KMS-11 (cell line): ENCODE measurements at regions not wholly inside any gene's neighbourhood (a gene's known extent, or its start where the extent isn't known, plus 50 kb on each side); places are given as distances from the start of the nearest gene placed in this dataset.

Source experiments
- H2AFZ ChIP-seq: fragments of 200-600 bp; sonication (generic); 2 replicates; pipeline ENCODE4 v1.6.1; 2016; ENCODE audit warnings: antibody characterized with exemption, mixed run types, low read depth
- H3K27ac ChIP-seq: fragments of 200-600 bp; sonication (generic); 2 replicates; pipeline ENCODE4 v1.6.1; 2016; ENCODE audit warnings: mild to moderate bottlenecking, mixed run types
- H3K27me3 ChIP-seq: fragments of 200-600 bp; sonication (generic); 2 replicates; pipeline ENCODE4 v1.6.1; 2017; ENCODE audit warnings: mild to moderate bottlenecking, low read depth, mixed run types, moderate library complexity; ENCODE audit not compliant: insufficient read depth
- H3K36me3 ChIP-seq: fragments of 200-600 bp; sonication (generic); 2 replicates; pipeline ENCODE4 v1.6.1; 2017; ENCODE audit warnings: mild to moderate bottlenecking, mixed run types; ENCODE audit not compliant: insufficient read depth
- H3K4me1 ChIP-seq: fragments of 200-600 bp; sonication (generic); 2 replicates; pipeline ENCODE4 v1.6.1; 2016; ENCODE audit warnings: mild to moderate bottlenecking, low read depth, mixed run types; ENCODE audit not compliant: poor library complexity, severe bottlenecking
- H3K4me2 ChIP-seq: fragments of 200-600 bp; sonication (generic); 2 replicates; pipeline ENCODE4 v1.7.0; 2016; ENCODE audit warnings: mild to moderate bottlenecking, mixed run types
- H3K4me3 ChIP-seq: fragments of 200-600 bp; sonication (generic); IDR thresholded peaks from 2 replicates; pipeline ENCODE4 v1.6.1; 2017; ENCODE audit warnings: low read depth, low read length, mixed read lengths; ENCODE audit not compliant: insufficient read depth
- H3K79me2 ChIP-seq: fragments of 200-600 bp; sonication (generic); 2 replicates; pipeline ENCODE4 v1.6.1; 2016; ENCODE audit warnings: low read depth, mixed run types; ENCODE audit not compliant: insufficient read depth
- H3K9ac ChIP-seq: fragments of 200-600 bp; sonication (generic); 2 replicates; pipeline ENCODE4 v1.6.1; 2016; ENCODE audit warnings: mild to moderate bottlenecking, mixed run types
- H4K20me1 ChIP-seq: fragments of 200-600 bp; sonication (generic); 2 replicates; pipeline ENCODE4 v1.6.1; 2016; ENCODE audit warnings: mild to moderate bottlenecking, mixed run types; ENCODE audit not compliant: insufficient read depth
- TF ChIP-seq, protein P1 (sequence below): fragments of 200-600 bp; sonication (generic); conservative IDR thresholded peaks from 2 replicates; pipeline ENCODE4 v1.6.1; 2017; ENCODE audit warnings: low read depth, mild to moderate bottlenecking, antibody characterized with exemption, low read length, moderate library complexity, mixed read lengths

DNA sequence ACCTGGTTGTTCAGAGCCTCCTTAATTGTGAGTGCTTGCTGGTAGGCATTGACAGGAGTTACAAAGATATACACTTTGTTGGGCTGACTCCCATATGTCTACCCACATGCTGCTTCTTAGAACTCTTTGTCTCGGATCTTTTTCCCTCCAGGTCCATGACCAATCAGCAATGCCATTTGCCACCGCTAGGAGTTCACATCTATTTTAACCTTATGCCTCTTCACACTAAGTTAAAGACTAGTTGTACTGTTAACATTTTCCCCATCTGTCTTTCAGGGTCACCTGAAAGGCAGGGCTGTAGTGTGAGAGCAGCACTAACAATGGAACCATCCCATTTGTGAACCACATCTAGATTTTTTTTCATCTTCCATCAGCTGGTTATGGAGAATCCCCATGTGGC lies 226.7 kb upstream of the NPY start:
- Histone ChIP-seq H3K4me1 (no peaks in the 10 kb centered on the region), H3K36me3 (no peaks in the 10 kb centered on the region), H3K4me2 (no peak overlapping the region), H2AFZ (no peak overlapping the region), H3K27ac (no peak overlapping the region), H4K20me1 (no peaks in the 10 kb centered on the region), H3K9ac (no peak overlapping the region), H3K4me3 (no peak overlapping the region), H3K27me3 (no peaks in the 10 kb centered on the region), H3K79me2 (no peaks in the 10 kb centered on the region)
- TF ChIP-seq, protein P1, sequence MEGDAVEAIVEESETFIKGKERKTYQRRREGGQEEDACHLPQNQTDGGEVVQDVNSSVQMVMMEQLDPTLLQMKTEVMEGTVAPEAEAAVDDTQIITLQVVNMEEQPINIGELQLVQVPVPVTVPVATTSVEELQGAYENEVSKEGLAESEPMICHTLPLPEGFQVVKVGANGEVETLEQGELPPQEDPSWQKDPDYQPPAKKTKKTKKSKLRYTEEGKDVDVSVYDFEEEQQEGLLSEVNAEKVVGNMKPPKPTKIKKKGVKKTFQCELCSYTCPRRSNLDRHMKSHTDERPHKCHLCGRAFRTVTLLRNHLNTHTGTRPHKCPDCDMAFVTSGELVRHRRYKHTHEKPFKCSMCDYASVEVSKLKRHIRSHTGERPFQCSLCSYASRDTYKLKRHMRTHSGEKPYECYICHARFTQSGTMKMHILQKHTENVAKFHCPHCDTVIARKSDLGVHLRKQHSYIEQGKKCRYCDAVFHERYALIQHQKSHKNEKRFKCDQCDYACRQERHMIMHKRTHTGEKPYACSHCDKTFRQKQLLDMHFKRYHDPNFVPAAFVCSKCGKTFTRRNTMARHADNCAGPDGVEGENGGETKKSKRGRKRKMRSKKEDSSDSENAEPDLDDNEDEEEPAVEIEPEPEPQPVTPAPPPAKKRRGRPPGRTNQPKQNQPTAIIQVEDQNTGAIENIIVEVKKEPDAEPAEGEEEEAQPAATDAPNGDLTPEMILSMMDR: peak; percentile 37

DNA sequence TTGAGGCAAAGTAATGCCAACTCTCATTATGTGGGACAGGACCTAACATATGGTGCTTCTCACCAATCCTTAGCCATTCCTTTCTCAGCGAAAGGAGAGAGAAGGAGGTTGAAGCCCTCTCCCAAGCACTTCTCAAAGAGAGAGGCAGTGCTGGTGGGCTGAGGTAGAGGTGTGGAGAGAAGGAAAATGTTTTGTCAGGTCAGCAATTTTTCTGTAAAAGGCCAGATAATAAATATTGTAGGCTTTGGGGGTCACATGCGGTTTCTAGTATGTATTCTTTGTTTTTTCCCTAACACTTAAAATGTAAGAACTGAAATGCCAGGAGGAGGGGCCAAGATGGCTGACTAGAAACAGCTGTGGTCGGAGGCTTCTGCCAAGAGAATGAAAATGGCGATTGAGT lies 225.0 kb upstream of the NPY start:
- Histone ChIP-seq H4K20me1 (no peaks in the 10 kb centered on the region), H3K9ac (no peak overlapping the region), H3K4me1 (no peaks in the 10 kb centered on the region), H3K4me2 (no peak overlapping the region), H2AFZ (no peak overlapping the region), H3K27me3 (no peaks in the 10 kb centered on the region), H3K36me3 (no peaks in the 10 kb centered on the region), H3K27ac (no peak overlapping the region), H3K79me2 (no peaks in the 10 kb centered on the region), H3K4me3 (no peak overlapping the region)
- TF ChIP-seq, protein P1: no peak

DNA sequence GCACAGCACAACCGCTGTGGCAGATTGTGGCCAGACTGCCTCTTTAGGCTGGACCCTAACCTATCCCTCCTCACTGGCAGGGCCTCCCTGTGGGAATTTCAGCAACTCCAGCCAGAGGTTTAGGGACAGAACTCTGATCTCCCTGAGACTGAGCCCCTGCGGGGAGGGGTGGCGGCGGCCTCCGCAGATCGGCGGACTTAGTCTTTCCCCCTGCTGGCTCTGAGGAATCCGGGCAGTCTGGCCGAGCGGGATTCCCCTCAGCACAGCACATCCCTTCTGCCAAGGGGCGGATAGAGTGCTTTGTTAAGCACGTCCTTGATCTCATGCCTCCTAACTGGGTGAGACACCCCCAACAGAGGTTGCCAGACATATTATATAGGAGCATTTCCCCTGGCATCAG lies 224.2 kb upstream of the NPY start:
- Histone ChIP-seq H3K4me3 (no peak overlapping the region), H3K79me2 (no peaks in the 10 kb centered on the region), H3K27me3 (no peaks in the 10 kb centered on the region), H2AFZ (no peak overlapping the region), H3K4me1 (no peaks in the 10 kb centered on the region), H4K20me1 (no peaks in the 10 kb centered on the region), H3K36me3 (no peaks in the 10 kb centered on the region), H3K27ac (no peak overlapping the region), H3K9ac (no peak overlapping the region), H3K4me2 (no peak overlapping the region)
- TF ChIP-seq, protein P1: no peak

DNA sequence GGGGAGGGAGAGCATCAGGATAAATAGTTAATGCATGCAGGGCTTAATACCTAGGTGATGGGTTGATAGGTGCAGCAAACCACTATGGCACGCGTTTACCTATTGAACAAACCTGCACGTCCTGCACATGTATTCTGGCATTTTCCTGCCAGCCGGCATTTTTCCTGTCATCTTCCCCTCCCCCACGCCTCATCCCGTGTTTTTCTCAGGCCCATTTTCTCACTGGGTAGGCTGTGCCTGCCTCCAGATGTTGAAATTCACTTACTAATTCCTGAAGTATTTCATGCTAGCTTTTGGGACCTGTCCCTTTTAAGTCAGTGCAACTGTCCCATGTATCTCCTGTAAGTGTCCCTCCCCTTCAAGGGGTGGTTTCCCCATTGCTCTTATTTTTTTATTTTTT lies 220.3 kb upstream of the NPY start:
- Histone ChIP-seq H3K27ac (no peak overlapping the region), H3K4me2 (no peak overlapping the region), H2AFZ (no peak overlapping the region), H3K79me2 (no peaks in the 10 kb centered on the region), H3K9ac (no peak overlapping the region), H3K4me3 (no peak overlapping the region), H3K4me1 (no peaks in the 10 kb centered on the region), H4K20me1 (no peaks in the 10 kb centered on the region), H3K27me3 (no peaks in the 10 kb centered on the region), H3K36me3 (no peaks in the 10 kb centered on the region)
- TF ChIP-seq, protein P1: no peak

DNA sequence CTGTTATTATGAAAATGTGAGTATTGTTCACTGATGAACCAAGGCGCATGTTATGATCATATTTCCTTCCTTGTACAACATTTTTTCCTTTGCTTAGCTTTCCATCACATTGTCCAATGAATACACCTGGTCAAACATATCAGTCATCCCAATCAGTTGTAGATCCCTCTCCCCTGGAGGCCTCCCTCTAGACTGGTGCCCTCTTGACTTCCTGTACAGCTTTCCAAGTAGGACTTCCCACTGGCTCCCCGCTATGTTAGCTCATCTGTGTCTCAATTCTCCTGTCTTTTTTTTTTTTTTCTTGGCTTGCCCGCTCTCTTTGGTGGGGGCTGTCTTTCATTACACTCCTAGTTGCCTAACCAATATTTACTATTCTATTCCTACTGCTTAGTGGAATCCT lies 214.2 kb upstream of the NPY start:
- H2AFZ ChIP-seq: no peak overlapping the region
- TF ChIP-seq, protein P1: no peak
- no peak overlapping the region for H3K4me3 ChIP-seq
- H4K20me1 ChIP-seq: no peaks in the 10 kb centered on the region
- no peak overlapping the region for H3K27ac ChIP-seq
- no peak overlapping the region for H3K9ac ChIP-seq
- H3K36me3 ChIP-seq: no peaks in the 10 kb centered on the region
- H3K4me2 ChIP-seq: no peak overlapping the region
- H3K27me3 ChIP-seq: no peaks in the 10 kb centered on the region
- H3K4me1 ChIP-seq: peaks cover 9% of the 10 kb centered on the region
- H3K79me2 ChIP-seq: no peaks in the 10 kb centered on the region
